ENCODE measurements at regions not wholly inside any gene's neighbourhood (a gene's known extent, or its start where the extent isn't known, plus 50 kb on each side); places are given as distances from the start of the nearest gene placed in this dataset.
A peak's percentile ranks its signal among the peaks of the same experiment; 100 is the strongest.
"Not testable (repeated sequence)": the region's sequence is repeated elsewhere in the genome, so short reads cannot be mapped to it uniquely, and the experiment has no call there.

DNA sequence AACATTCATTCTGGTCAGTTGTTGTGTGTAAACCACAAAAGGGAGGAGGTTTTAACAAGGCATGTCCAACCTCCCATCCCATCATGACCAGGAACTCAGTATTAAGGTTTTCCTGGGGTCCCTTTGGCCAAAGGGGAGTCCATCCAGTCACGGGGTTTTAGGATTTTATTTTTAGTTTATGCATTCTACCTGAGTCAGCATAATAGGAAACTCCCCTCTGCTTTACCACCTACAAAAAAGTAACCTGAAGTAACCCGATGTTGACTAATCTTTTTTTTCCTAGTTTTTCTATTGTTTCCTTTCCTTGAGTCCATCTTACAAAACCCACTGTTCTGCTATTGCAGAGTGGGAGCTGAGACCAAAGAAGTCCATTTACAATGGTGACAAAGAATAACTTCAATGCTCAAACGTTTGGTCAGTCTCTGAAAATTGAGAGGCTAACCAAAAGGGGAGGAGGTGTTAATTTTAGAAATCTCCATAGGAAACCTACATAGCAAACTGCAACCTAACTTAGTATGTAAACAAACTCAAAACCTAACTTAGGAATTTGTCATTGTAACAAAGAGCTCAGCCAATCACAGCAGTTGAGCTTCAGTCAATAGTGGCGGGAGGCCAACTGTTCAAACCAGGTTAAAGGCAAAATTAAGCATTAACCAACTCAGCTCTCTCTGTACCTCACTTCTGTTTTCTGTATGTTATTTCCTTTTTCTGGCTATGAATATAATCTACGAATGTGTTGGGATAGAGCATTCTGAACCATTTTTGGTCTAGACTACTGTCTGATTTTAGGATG lies 1954.1 kb downstream of the PCDH9 start:
- H3K4me3 ChIP-seq (ENCODE audit: low read length), result no peak overlapping the region
- DNase-seq (ENCODE audit: low read depth), result no peak
- TF ChIP-seq, protein P1, sequence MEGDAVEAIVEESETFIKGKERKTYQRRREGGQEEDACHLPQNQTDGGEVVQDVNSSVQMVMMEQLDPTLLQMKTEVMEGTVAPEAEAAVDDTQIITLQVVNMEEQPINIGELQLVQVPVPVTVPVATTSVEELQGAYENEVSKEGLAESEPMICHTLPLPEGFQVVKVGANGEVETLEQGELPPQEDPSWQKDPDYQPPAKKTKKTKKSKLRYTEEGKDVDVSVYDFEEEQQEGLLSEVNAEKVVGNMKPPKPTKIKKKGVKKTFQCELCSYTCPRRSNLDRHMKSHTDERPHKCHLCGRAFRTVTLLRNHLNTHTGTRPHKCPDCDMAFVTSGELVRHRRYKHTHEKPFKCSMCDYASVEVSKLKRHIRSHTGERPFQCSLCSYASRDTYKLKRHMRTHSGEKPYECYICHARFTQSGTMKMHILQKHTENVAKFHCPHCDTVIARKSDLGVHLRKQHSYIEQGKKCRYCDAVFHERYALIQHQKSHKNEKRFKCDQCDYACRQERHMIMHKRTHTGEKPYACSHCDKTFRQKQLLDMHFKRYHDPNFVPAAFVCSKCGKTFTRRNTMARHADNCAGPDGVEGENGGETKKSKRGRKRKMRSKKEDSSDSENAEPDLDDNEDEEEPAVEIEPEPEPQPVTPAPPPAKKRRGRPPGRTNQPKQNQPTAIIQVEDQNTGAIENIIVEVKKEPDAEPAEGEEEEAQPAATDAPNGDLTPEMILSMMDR (IDR thresholded peaks at IDR 0.05; ENCODE audit: insufficient read depth, low read depth, low read length, missing control alignments), result no peak

DNA sequence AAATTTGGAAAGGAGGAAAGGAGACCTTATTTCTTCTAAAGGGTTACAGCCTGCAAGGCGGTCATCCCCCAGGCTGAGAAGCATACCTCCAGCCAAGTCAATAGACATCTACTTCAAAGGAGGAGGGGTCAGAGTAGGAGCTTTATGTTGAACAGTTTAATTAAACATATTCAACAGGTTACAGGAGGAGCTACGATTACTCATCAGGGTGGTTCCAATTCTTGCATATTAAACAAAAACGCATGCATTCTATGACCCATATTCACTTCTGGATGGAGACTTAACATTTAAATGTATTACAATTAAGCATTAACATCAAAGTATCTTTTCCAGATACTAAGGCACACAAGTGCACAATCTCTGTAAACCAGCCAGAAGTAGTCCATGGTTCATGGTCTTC lies 1955.0 kb downstream of the PCDH9 start:
- no peak overlapping the region for H3K4me3 ChIP-seq (ENCODE audit: low read length)
- TF ChIP-seq, protein P1 (IDR thresholded peaks at IDR 0.05; ENCODE audit: insufficient read depth, low read depth, low read length, missing control alignments), result no peak
- DNase-seq (ENCODE audit: low read depth), result no peak

DNA sequence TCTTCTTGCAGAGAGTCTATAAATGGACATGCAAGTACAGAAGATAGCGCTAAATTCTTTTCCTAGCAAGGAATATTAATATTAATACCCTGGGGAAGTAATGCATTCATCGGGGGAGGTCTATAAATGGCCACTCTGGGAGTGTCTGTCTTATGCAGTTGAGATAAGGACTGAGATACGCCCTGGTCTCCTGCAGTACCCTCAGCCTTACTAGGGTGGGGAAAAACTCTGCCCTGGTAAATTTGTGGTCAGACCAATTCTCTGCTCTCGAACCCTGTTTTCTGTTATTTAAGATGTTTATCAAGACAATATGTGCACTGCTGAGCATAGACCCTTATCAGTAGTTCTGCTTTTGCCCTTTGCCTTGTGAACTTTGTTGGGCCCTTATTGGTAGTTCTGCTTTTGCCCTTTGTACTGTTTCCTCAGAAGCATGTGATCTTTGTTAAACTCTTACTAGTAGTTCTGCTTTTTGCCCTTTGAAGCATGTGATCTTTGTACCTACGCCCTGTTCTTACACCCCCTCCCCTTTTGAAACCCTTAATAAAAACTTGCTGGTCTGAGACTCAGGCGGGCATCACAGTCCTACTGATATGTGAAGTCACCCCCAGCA lies 1956.2 kb downstream of the PCDH9 start:
- not testable (repeated sequence) for DNase-seq (ENCODE audit: low read depth)

DNA sequence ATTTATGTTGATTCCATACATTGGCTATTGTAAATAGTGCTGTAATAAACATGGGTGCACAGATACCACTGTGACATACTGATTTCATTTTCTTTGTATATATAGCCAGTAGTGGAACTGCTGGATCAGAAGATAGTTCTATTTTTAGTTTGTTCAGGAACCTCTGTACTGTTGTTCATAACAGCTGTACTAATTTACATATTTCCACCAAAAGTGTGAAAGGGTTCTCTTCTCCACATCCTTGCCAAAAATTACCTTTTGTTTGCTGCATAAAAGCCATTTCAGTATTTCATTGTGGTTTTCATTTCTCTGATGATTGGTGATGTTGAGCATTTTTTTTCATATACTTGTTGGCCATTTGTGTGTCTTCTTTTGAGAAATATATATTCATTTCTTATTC lies 1962.1 kb downstream of the PCDH9 start:
- TF ChIP-seq, protein P1 (IDR thresholded peaks at IDR 0.05; ENCODE audit: insufficient read depth, low read depth, low read length, missing control alignments), result no peak
- DNase-seq (ENCODE audit: low read depth), result no peak
- H3K4me3 ChIP-seq (ENCODE audit: low read length), result no peak overlapping the region

More for the DNA sequence above, 1956.2 kb downstream of the PCDH9 start:
- H3K4me3 ChIP-seq (ENCODE audit: low read length), result not testable (repeated sequence)

DNA sequence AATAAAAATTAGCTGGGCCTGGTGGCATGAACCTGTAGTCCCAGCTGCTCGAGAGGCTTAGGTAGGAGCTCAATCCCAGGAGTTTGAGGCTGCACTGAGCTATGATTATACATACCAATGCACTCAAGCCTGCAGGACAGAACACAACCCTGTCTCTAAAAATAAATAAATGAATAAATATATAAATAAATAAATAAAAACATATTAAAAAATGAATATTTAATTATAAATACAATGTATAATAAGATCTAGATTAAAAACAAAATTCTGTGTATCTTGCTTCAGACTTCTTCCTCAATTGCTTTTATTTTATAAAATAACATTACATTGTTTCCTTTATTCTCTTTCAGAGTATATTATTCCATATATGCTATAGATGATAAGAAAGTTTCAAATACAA lies 1964.1 kb downstream of the PCDH9 start:
- TF ChIP-seq, protein P1 (IDR thresholded peaks at IDR 0.05; ENCODE audit: insufficient read depth, low read depth, low read length, missing control alignments), result no peak
- no peak for DNase-seq (ENCODE audit: low read depth)
- no peak overlapping the region for H3K4me3 ChIP-seq (ENCODE audit: low read length)

DNA sequence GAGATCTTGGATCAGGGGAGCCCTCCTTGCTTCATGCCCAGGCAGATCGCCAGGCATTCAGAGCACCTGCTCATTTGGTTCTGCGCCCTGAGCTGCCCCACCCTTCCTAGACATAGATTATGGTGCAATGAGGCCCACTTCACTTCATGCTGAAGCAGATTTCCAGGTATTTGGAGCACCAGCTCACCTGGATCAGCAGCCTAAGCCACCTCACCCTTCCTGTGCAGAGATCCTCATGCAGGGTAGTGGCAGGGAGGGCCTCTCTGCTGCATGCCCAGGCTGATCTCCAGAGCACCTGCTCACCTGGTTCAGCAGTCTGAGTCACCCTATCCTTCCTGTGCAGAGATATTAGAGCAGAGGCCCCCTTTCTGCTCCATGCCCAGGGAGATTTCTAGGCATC lies 1966.1 kb downstream of the PCDH9 start:
- no peak overlapping the region for H3K4me3 ChIP-seq (ENCODE audit: low read length)
- TF ChIP-seq, protein P1 (IDR thresholded peaks at IDR 0.05; ENCODE audit: insufficient read depth, low read depth, low read length, missing control alignments), result no peak
- peak; percentile 90 for DNase-seq (ENCODE audit: low read depth)

DNA sequence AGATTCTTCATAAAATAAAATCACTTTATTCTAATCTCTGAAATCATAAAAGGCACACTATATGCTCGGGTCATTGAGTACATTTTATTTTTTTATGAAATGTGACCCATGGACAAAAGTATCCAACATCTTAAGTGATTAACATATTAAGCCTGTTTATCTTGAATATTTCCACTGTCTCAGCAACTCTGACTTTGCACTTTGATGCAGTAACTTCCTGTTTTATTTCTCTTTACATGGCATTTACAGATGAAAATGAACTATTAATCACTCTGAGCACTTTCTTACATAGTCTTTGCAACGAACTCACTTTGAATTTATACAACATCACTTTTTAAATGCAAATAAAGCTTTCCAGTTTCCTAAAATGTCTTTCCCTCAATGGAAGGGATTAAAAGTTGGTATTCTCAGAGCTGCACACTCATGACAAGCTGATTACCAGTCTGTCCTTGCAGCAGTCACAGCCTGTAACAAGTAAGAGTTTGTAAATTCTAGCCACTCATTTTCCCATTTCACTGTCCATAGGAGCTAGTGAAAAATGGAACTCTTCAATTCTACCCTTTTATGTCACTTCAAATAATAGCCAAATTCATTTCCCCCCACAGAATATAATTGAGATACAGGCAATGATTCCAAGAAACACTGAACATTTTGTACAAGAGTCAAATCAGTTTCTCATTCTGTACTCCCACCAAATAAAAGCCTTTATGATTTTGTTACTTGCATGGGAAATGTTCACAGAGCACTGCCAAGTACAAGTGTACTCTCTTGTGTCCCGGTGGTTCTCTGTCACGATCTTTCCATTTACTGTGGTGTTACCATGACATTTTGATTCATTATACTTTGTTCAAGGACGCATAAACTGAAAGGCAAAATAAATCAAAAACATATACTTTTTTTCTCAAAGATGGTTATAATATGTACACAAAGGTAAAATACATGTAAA lies 1968.9 kb downstream of the PCDH9 start:
- H3K4me3 ChIP-seq (ENCODE audit: low read length), result no peak overlapping the region
- no peak for DNase-seq (ENCODE audit: low read depth)
- TF ChIP-seq, protein P1 (IDR thresholded peaks at IDR 0.05; ENCODE audit: insufficient read depth, low read depth, low read length, missing control alignments), result no peak

Data from epithelial cell of esophagus (primary cell).